DND-41 (cell line): ENCODE measurements at regions not wholly inside any gene's neighbourhood (a gene's known extent, or its start where the extent isn't known, plus 50 kb on each side); places are given as distances from the start of the nearest gene placed in this dataset.

Source experiments
- ATAC-seq: fragments of 200-7000 bp; cut with Tn5 transposase; 3 replicates; pipeline ENCODE4 v1.9.1; 2021; ENCODE audit warnings: low read depth; ENCODE audit not compliant: insufficient read depth
- DNase-seq: peaks from one replicate; pipeline ENCODE4 v3.0.0-alpha.2; 2020
- H2AFZ ChIP-seq: 2 replicates; pipeline ENCODE4 v1.6.0; 2012; ENCODE audit warnings: low read depth, low read length
- H3K27ac ChIP-seq: 2 replicates; pipeline ENCODE4 v1.5.1; 2012; ENCODE audit warnings: low read length, inconsistent platforms
- H3K27me3 ChIP-seq: fragments of 200-600 bp; sonication (generic); 2 replicates; pipeline ENCODE4 v1.6.0; 2012; ENCODE audit warnings: low read length, mild to moderate bottlenecking, inconsistent platforms; ENCODE audit not compliant: insufficient read depth, poor library complexity
- H3K36me3 ChIP-seq: 2 replicates; pipeline ENCODE4 v1.5.1; 2012; ENCODE audit warnings: low read length, inconsistent platforms; ENCODE audit not compliant: insufficient read depth
- H3K4me1 ChIP-seq: 2 replicates; pipeline ENCODE4 v1.5.1; 2012; ENCODE audit warnings: mild to moderate bottlenecking, low read length; ENCODE audit not compliant: insufficient read depth
- H3K4me2 ChIP-seq: 2 replicates; pipeline ENCODE4 v1.6.0; 2012; ENCODE audit warnings: mild to moderate bottlenecking, moderate library complexity, low read length, inconsistent platforms; ENCODE audit not compliant: insufficient read depth
- H3K4me3 ChIP-seq, 2 experiments: fragments of 200-600 bp in 1 of 2; shearing (Covaris generic) in 1 of 2; 2 replicates each; pipeline ENCODE4 v1.5.1; 2012 to 2016; ENCODE audit warnings: inconsistent platforms in 2 of 2, low read length in 2 of 2, mild to moderate bottlenecking in 2 of 2, low read depth in 1 of 2, moderate library complexity in 1 of 2
- H3K79me2 ChIP-seq: 2 replicates; pipeline ENCODE4 v1.6.0; 2012; ENCODE audit warnings: low read length, inconsistent platforms; ENCODE audit not compliant: insufficient read depth
- H3K9ac ChIP-seq: 2 replicates; pipeline ENCODE4 v1.6.0; 2012; ENCODE audit warnings: low read depth, mild to moderate bottlenecking, inconsistent platforms, low read length, moderate library complexity
- H3K9me3 ChIP-seq: 2 replicates; pipeline ENCODE4 v1.5.1; 2012; ENCODE audit warnings: low read length, moderate library complexity, mild to moderate bottlenecking, inconsistent platforms; ENCODE audit not compliant: insufficient read depth, severe bottlenecking
- H4K20me1 ChIP-seq: 2 replicates; pipeline ENCODE4 v1.6.0; 2012; ENCODE audit warnings: low read length; ENCODE audit not compliant: insufficient read depth
- EZH2 ChIP-seq: IDR thresholded peaks from 3 replicates; pipeline ENCODE4 v1.6.1; 2012; ENCODE audit warnings: borderline replicate concordance, low read depth, mild to moderate bottlenecking, moderate library complexity, low read length, inconsistent platforms; ENCODE audit not compliant: severe bottlenecking
- TF ChIP-seq, protein P1 (sequence below): IDR thresholded peaks from 2 replicates; pipeline ENCODE4 v1.5.1; 2012; ENCODE audit warnings: borderline replicate concordance, low read length, moderate library complexity, mild to moderate bottlenecking; ENCODE audit not compliant: poor library complexity, severe bottlenecking; ENCODE audit errors: extremely low read depth

DNA sequence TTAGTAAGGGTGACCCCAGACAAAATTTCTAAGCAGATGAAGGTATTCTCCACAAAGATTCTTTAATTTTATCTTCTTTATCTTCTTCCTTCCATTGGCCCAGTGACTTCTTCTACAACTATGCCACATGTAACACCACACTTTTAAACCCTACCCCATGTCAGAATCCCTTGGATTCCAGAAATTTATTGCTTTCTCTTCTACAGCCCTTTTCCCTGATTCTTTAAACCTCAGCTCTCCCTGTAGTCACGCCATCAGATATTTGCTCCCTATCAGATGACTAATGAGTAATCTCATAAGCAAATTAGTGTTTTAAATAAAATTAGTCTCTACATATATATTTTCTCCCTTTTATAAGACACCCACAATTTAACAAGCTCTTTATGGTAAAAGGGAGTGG is 423.4 kb upstream of the CHORDC1 start:
- H3K4me2 ChIP-seq = no peak overlapping the region
- no peaks in the 10 kb centered on the region for H3K9me3 ChIP-seq
- H3K36me3 ChIP-seq = no peaks in the 10 kb centered on the region
- DNase-seq (no peak), ATAC-seq (no peak)
- H3K27ac ChIP-seq = no peak overlapping the region
- H3K27me3 ChIP-seq = no peaks in the 10 kb centered on the region
- TF ChIP-seq EZH2 = no peak
- TF ChIP-seq, protein P1, sequence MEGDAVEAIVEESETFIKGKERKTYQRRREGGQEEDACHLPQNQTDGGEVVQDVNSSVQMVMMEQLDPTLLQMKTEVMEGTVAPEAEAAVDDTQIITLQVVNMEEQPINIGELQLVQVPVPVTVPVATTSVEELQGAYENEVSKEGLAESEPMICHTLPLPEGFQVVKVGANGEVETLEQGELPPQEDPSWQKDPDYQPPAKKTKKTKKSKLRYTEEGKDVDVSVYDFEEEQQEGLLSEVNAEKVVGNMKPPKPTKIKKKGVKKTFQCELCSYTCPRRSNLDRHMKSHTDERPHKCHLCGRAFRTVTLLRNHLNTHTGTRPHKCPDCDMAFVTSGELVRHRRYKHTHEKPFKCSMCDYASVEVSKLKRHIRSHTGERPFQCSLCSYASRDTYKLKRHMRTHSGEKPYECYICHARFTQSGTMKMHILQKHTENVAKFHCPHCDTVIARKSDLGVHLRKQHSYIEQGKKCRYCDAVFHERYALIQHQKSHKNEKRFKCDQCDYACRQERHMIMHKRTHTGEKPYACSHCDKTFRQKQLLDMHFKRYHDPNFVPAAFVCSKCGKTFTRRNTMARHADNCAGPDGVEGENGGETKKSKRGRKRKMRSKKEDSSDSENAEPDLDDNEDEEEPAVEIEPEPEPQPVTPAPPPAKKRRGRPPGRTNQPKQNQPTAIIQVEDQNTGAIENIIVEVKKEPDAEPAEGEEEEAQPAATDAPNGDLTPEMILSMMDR = no peak
- H2AFZ ChIP-seq = no peak overlapping the region
- no peaks in the 10 kb centered on the region for H3K4me1 ChIP-seq
- H3K4me3 ChIP-seq = no peak overlapping the region
- no peak overlapping the region for H3K9ac ChIP-seq
- no peaks in the 10 kb centered on the region for H3K79me2 ChIP-seq
- no peaks in the 10 kb centered on the region for H4K20me1 ChIP-seq

- no peak overlapping the region for H3K4me3 ChIP-seq
- H4K20me1 ChIP-seq = no peaks in the 10 kb centered on the region
- no peak overlapping the region for H3K9ac ChIP-seq
- no peaks in the 10 kb centered on the region for H3K36me3 ChIP-seq
- H3K4me1 ChIP-seq = no peaks in the 10 kb centered on the region
- H3K27me3 ChIP-seq = no peaks in the 10 kb centered on the region
- H2AFZ ChIP-seq = no peak overlapping the region
- no peak for TF ChIP-seq EZH2
- TF ChIP-seq, protein P1 = no peak
- no peak for DNase-seq
- no peaks in the 10 kb centered on the region for H3K9me3 ChIP-seq
- ATAC-seq = no peak
- no peak overlapping the region for H3K4me2 ChIP-seq
- no peaks in the 10 kb centered on the region for H3K79me2 ChIP-seq
- H3K27ac ChIP-seq = no peak overlapping the region
These were observed 416.7 kb upstream of the CHORDC1 start for GRCh38 chr11:90639461-90639993.

DNA sequence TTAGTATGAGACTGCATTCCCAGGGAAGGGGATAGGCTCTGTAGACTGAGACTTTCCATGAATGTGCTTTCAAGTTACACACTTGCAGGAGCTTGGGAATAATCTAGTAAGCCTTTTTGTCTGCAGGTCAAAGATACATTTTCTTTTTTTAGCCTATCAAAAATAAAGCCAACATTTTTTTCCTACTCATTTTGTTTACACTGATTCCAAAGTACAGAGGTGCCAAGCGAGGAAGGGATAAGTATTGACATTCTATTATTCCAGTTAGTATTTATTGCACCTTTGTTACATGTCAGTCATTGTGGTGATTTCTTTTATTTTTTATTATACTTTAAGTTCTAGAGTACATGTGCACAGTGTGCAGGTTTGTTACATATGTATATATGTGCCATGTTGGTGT is 413.0 kb upstream of the CHORDC1 start:
- no peak overlapping the region for H3K4me2 ChIP-seq
- ATAC-seq (no peak), DNase-seq (no peak)
- TF ChIP-seq, protein P1 = no peak
- no peak for TF ChIP-seq EZH2
- H3K27me3 ChIP-seq = no peaks in the 10 kb centered on the region
- H3K36me3 ChIP-seq = no peaks in the 10 kb centered on the region
- no peaks in the 10 kb centered on the region for H4K20me1 ChIP-seq
- H3K79me2 ChIP-seq = no peaks in the 10 kb centered on the region
- H3K27ac ChIP-seq = no peak overlapping the region
- no peak overlapping the region for H3K9ac ChIP-seq
- no peaks in the 10 kb centered on the region for H3K9me3 ChIP-seq
- H2AFZ ChIP-seq = no peak overlapping the region
- H3K4me1 ChIP-seq = no peaks in the 10 kb centered on the region
- no peak overlapping the region for H3K4me3 ChIP-seq

GRCh38 chr11:90635151-90635550 is 412.3 kb upstream of the CHORDC1 start:
- no peaks in the 10 kb centered on the region for H3K36me3 ChIP-seq
- H3K27ac ChIP-seq = no peak overlapping the region
- no peak overlapping the region for H3K4me2 ChIP-seq
- TF ChIP-seq, protein P1 = no peak
- no peak for TF ChIP-seq EZH2
- no peaks in the 10 kb centered on the region for H3K4me1 ChIP-seq
- no peaks in the 10 kb centered on the region for H3K9me3 ChIP-seq
- H4K20me1 ChIP-seq = no peaks in the 10 kb centered on the region
- ATAC-seq (no peak), DNase-seq (no peak)
- no peak overlapping the region for H3K4me3 ChIP-seq
- H3K9ac ChIP-seq = no peak overlapping the region
- H2AFZ ChIP-seq = no peak overlapping the region
- no peaks in the 10 kb centered on the region for H3K27me3 ChIP-seq
- no peaks in the 10 kb centered on the region for H3K79me2 ChIP-seq
